GM21381 (cell line): ENCODE measurements at regions not wholly inside any gene's neighbourhood (a gene's known extent, or its start where the extent isn't known, plus 50 kb on each side); places are given as distances from the start of the nearest gene placed in this dataset.

Experiments used
- ATAC-seq: cut with Tn5 transposase; IDR thresholded peaks from one replicate; pipeline ENCODE4 v1.9.1; 2021; ENCODE audit warnings: mild to moderate bottlenecking, moderate library complexity; ENCODE audit not compliant: unreplicated experiment

- ATAC-seq = no peak
These were observed 105.3 kb upstream of the FAM20A start for GRCh38 chr17:68706356-68706920.

- ATAC-seq = no peak
These were observed 104.5 kb upstream of the FAM20A start for GRCh38 chr17:68705714-68706076.

- no peak for ATAC-seq
These were observed 103.9 kb upstream of the FAM20A start for GRCh38 chr17:68704871-68705713.

GRCh38 chr17:68701046-68701445 lies 99.9 kb upstream of the FAM20A start:
- no peak for ATAC-seq

- ATAC-seq = no peak
These were observed 99.3 kb upstream of the FAM20A start for GRCh38 chr17:68700421-68700820.

- ATAC-seq = no peak
These were observed 98.8 kb upstream of the FAM20A start for GRCh38 chr17:68699936-68700335.

GRCh38 chr17:68698746-68699145 lies 97.6 kb upstream of the FAM20A start:
- ATAC-seq = no peak

- no peak for ATAC-seq
These were observed 96.7 kb upstream of the FAM20A start for GRCh38 chr17:68697850-68698361.

GRCh38 chr17:68695659-68696058 lies 94.5 kb upstream of the FAM20A start:
- ATAC-seq = no peak

GRCh38 chr17:68694791-68695485 lies 93.8 kb upstream of the FAM20A start:
- no peak for ATAC-seq

GRCh38 chr17:68693896-68694295 lies 92.7 kb upstream of the FAM20A start:
- no peak for ATAC-seq

GRCh38 chr17:68693466-68693865 lies 92.3 kb upstream of the FAM20A start:
- ATAC-seq = no peak

GRCh38 chr17:68686108-68686988 lies 85.2 kb upstream of the FAM20A start:
- no peak for ATAC-seq

GRCh38 chr17:68684949-68685357 lies 83.8 kb upstream of the FAM20A start:
- ATAC-seq = no peak

GRCh38 chr17:68682903-68683302 lies 81.7 kb upstream of the FAM20A start:
- no peak for ATAC-seq

- no peak for ATAC-seq
These were observed 78.7 kb upstream of the FAM20A start for GRCh38 chr17:68679882-68680281.

- no peak for ATAC-seq
These were observed 75.7 kb upstream of the FAM20A start for GRCh38 chr17:68676856-68677255.

GRCh38 chr17:68675723-68676122 lies 74.6 kb upstream of the FAM20A start:
- no peak for ATAC-seq

GRCh38 chr17:68674029-68674925 lies 73.1 kb upstream of the FAM20A start:
- no peak for ATAC-seq
